Caco-2 (cell line): ENCODE measurements at regions not wholly inside any gene's neighbourhood (a gene's known extent, or its start where the extent isn't known, plus 50 kb on each side); places are given as distances from the start of the nearest gene placed in this dataset.

Source experiments
- BruUV-seq: library from RNA; stranded (reverse); fragments of 400-500 nt; replicated peaks from 2 replicates; lab custom pipeline; 2021; lab: Mats Ljungman, UMichigan
- CTCF ChIA-PET: fragments of 300-600 bp; sonication (Branson Sonifier 250); formaldehyde crosslinking; loops from one replicate; lab custom pipeline; 2022; ENCODE audit warnings: antibody characterized with exemption; lab: Charles Lee
- POLR2A ChIA-PET: fragments of 300-600 bp; sonication (Branson Sonifier 250); formaldehyde crosslinking; loops from one replicate; lab custom pipeline; 2022; ENCODE audit warnings: antibody characterized with exemption; lab: Charles Lee
- DNase-seq, 2 experiments: peaks; one replicate each; pipeline versions ENCODE4 v3.0.0 to v3.0.0-alpha.2; 2020 to 2022
- H3K27me3 ChIP-seq: replicated peaks from 2 replicates; pipeline ENCODE4 v1.6.0; 2011; ENCODE audit warnings: low read length; ENCODE audit not compliant: control insufficient read depth, insufficient read depth
- H3K36me3 ChIP-seq: 2 replicates; pipeline ENCODE4 v1.5.1; 2011; ENCODE audit warnings: low read length; ENCODE audit not compliant: control insufficient read depth, insufficient read depth
- H3K4me1 ChIP-seq: fragments of 250-450 bp; sonication (Bioruptor Pico); 2 replicates; pipeline ENCODE4 v1.5.1; 2020; ENCODE audit warnings: mild to moderate bottlenecking
- H3K4me3 ChIP-seq: 2 replicates; pipeline ENCODE4 v1.5.1; 2011; ENCODE audit warnings: low read depth, mild to moderate bottlenecking, control low read depth, low read length
- H3K9me3 ChIP-seq: fragments of 250-450 bp; sonication (Bioruptor Pico); 2 replicates; pipeline ENCODE4 v1.5.1; 2020; ENCODE audit warnings: mild to moderate bottlenecking, moderate library complexity
- H3K27ac Mint-ChIP-seq: one replicate; pipeline ENCODE4 v1.8.0; 2022; ENCODE audit warnings: mixed read lengths; ENCODE audit not compliant: unreplicated experiment
- H3K27me3 Mint-ChIP-seq: one replicate; pipeline ENCODE4 v1.8.0; 2022; ENCODE audit warnings: mixed read lengths; ENCODE audit not compliant: insufficient read depth, unreplicated experiment
- H3K36me3 Mint-ChIP-seq: one replicate; pipeline ENCODE4 v1.8.0; 2022; ENCODE audit warnings: mild to moderate bottlenecking, mixed read lengths; ENCODE audit not compliant: insufficient read depth, unreplicated experiment
- H3K4me1 Mint-ChIP-seq: one replicate; pipeline ENCODE4 v1.8.0; 2022; ENCODE audit warnings: low read depth, mixed read lengths; ENCODE audit not compliant: unreplicated experiment
- H3K4me3 Mint-ChIP-seq: one replicate; pipeline ENCODE4 v1.8.0; 2022; ENCODE audit warnings: mild to moderate bottlenecking, moderate library complexity, mixed read lengths; ENCODE audit not compliant: unreplicated experiment
- H3K9me3 Mint-ChIP-seq: one replicate; pipeline ENCODE4 v1.8.0; 2022; ENCODE audit warnings: mixed read lengths; ENCODE audit not compliant: unreplicated experiment
- intact Hi-C: fragments of 100-400 bp; cut with micrococcal nuclease; formaldehyde crosslinking; loops from one replicate; pipeline ENCODE4 v1.10.0; 2022; ENCODE audit not compliant: unreplicated experiment
- TF ChIP-seq, protein P1 (sequence below), 2 experiments: fragments of 200-600 bp in 1 of 2; IDR thresholded peaks; 1 replicate in 1 of 2; 2 replicates in 1 of 2; pipeline versions ENCODE4 v1.5.1 to v1.8.0; 2011 to 2022; ENCODE audit warnings: antibody characterized with exemption in 1 of 2, control low read depth in 1 of 2, inconsistent platforms in 1 of 2, low read depth in 1 of 2, low read length in 1 of 2, mild to moderate bottlenecking in 1 of 2, moderate library complexity in 1 of 2; ENCODE audit not compliant: insufficient read depth in 1 of 2, severe bottlenecking in 1 of 2, unreplicated experiment in 1 of 2

DNA sequence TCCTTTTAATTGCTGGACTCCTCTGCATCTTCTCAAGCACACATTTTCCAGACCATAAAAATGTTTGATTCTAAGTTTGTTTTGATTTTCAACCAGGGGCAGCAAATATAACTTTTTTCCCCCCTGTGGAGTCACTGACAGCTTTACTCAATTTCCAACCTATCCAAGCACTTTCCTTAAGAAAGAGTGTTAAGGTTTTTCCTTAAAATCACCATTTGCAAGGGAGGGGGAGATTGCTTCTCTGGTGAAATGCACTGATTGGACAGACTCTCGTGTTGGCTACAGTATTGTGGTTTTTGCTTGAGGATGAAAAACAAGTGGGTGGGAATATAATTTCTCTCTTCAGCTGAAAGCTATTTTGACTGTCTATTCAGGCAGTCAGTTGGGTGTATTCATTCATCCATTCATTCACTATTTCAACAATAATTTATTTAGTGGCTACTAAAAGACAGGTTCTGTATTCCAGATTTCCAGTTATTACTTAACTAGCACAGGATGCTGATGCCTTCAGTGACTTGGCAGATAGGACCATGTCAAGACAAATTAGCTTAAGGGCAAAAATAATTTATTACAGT lies 146.3 kb downstream of the BAMBI start:
- Mint-ChIP-seq H3K27ac (no peak overlapping the region), H3K36me3 (no peaks in the 10 kb centered on the region), H3K4me1 (no peaks in the 10 kb centered on the region), H3K4me3 (no peak overlapping the region), H3K27me3 (no peaks in the 10 kb centered on the region), H3K9me3 (no peaks in the 10 kb centered on the region)
- no peak overlapping the region for H3K4me3 ChIP-seq
- ChIA-PET POLR2A (no interaction called here), CTCF (no interaction called here)
- TF ChIP-seq, protein P1, sequence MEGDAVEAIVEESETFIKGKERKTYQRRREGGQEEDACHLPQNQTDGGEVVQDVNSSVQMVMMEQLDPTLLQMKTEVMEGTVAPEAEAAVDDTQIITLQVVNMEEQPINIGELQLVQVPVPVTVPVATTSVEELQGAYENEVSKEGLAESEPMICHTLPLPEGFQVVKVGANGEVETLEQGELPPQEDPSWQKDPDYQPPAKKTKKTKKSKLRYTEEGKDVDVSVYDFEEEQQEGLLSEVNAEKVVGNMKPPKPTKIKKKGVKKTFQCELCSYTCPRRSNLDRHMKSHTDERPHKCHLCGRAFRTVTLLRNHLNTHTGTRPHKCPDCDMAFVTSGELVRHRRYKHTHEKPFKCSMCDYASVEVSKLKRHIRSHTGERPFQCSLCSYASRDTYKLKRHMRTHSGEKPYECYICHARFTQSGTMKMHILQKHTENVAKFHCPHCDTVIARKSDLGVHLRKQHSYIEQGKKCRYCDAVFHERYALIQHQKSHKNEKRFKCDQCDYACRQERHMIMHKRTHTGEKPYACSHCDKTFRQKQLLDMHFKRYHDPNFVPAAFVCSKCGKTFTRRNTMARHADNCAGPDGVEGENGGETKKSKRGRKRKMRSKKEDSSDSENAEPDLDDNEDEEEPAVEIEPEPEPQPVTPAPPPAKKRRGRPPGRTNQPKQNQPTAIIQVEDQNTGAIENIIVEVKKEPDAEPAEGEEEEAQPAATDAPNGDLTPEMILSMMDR (IDR thresholded peaks at IDR 0.05; ENCODE audit: insufficient read depth in 1 of 2, low read depth in 1 of 2, low read length in 1 of 2, severe bottlenecking in 1 of 2, unreplicated experiment in 1 of 2): no peak
- H3K9me3 ChIP-seq: no peaks in the 10 kb centered on the region
- no peaks in the 10 kb centered on the region for H3K36me3 ChIP-seq
- no peaks in the 10 kb centered on the region for H3K27me3 ChIP-seq
- no peaks in the 10 kb centered on the region for H3K4me1 ChIP-seq
- no peak for DNase-seq
- BruUV-seq: no TSS peak
- intact Hi-C loops: no loop called here

DNA sequence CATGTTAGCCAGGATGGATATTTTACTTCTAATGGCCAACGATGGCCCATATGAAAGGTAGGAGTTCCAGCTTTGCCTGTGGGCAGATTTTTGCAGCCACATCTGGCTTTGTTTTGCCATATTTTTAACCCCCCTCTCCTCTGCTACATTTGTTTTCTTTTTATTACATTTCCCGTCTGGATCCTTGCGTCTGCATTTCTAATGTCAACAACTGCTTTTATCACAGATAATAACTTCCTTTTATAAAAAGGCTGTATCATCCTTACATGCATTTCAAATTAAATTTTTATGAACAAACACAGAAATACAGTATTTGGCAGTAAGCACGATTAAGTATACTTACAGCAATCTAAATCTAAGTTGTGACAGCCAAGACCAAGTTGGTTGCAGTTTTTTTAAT lies 156.0 kb downstream of the BAMBI start:
- H3K9me3 ChIP-seq: no peaks in the 10 kb centered on the region
- Mint-ChIP-seq H3K4me1 (peaks cover 9% of the 10 kb centered on the region), H3K4me3 (no peak overlapping the region), H3K27ac (no peak overlapping the region), H3K27me3 (no peaks in the 10 kb centered on the region), H3K9me3 (no peaks in the 10 kb centered on the region), H3K36me3 (no peaks in the 10 kb centered on the region)
- H3K27me3 ChIP-seq: no peaks in the 10 kb centered on the region
- TF ChIP-seq, protein P1 (IDR thresholded peaks at IDR 0.05; ENCODE audit: insufficient read depth in 1 of 2, low read depth in 1 of 2, low read length in 1 of 2, severe bottlenecking in 1 of 2, unreplicated experiment in 1 of 2): no peak
- no peaks in the 10 kb centered on the region for H3K36me3 ChIP-seq
- ChIA-PET POLR2A (no interaction called here), CTCF (no interaction called here)
- no peak for DNase-seq
- no peak overlapping the region for H3K4me3 ChIP-seq
- intact Hi-C loops: no loop called here
- BruUV-seq: no TSS peak
- H3K4me1 ChIP-seq: peaks cover 5% of the 10 kb centered on the region; the same call in 1 of the 2 replicates

DNA sequence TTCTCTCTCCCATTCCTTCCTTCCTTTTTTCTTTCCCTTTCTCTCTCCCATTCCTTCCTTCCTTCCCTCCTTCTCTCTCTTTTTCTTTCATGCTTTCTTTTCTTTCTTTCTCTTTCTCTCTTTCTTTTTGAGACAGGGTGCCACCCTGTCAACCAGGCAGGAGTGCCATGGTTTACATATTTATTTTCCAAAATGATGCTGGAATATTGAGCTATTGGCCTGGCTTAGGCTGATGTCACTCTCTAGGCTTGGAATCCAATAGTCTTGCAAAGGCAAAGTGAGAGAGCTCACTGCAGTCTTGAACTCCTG lies 159.1 kb downstream of the BAMBI start:
- TF ChIP-seq, protein P1 (IDR thresholded peaks at IDR 0.05; ENCODE audit: insufficient read depth in 1 of 2, low read depth in 1 of 2, low read length in 1 of 2, severe bottlenecking in 1 of 2, unreplicated experiment in 1 of 2): no peak
- Histone ChIP-seq H3K4me3 (no peak overlapping the region), H3K36me3 (no peaks in the 10 kb centered on the region), H3K9me3 (no peaks in the 10 kb centered on the region), H3K27me3 (no peaks in the 10 kb centered on the region), H3K4me1 (peaks cover 26% of the 10 kb centered on the region)
- POLR2A ChIA-PET: no interaction called here
- no TSS peak for BruUV-seq
- CTCF ChIA-PET: no interaction called here
- Mint-ChIP-seq H3K4me1 (peaks cover 24% of the 10 kb centered on the region), H3K36me3 (no peaks in the 10 kb centered on the region), H3K27ac (no peak overlapping the region), H3K9me3 (no peaks in the 10 kb centered on the region), H3K27me3 (no peaks in the 10 kb centered on the region), H3K4me3 (no peak overlapping the region)
- DNase-seq: no peak
- intact Hi-C loops: loop anchor here (5.0 kb wide), 1 partner anchor 114 kb away; no protein-coding TSS in a partner anchor
